ENCODE measurements at regions not wholly inside any gene's neighbourhood (a gene's known extent, or its start where the extent isn't known, plus 50 kb on each side); places are given as distances from the start of the nearest gene placed in this dataset.
"Not testable (repeated sequence)": the region's sequence is repeated elsewhere in the genome, so short reads cannot be mapped to it uniquely, and the experiment has no call there.

GRCh38 chr4:184335520-184335919 lies 117.8 kb upstream of the ENPP6 start:
- Histone ChIP-seq H3K27me3 (replicated peaks in 1 of 2; ENCODE audit: control insufficient read depth in 2 of 2, insufficient read depth in 2 of 2, low read length in 1 of 2) (no peaks in the 10 kb centered on the region), H3K4me1 (ENCODE audit: control insufficient read depth, insufficient read depth, low read length) (peaks cover 8% of the 10 kb centered on the region), H4K20me1 (ENCODE audit: control insufficient read depth, insufficient read depth) (no peaks in the 10 kb centered on the region), H3K27ac (ENCODE audit: control insufficient read depth, insufficient read depth) (no peak overlapping the region), H3K4me2 (ENCODE audit: control insufficient read depth, insufficient read depth) (no peak overlapping the region), H3K9me3 (replicated peaks; ENCODE audit: control insufficient read depth, insufficient read depth, low read length) (peaks cover 5% of the 10 kb centered on the region), H3K36me3 (ENCODE audit: control insufficient read depth in 2 of 2, insufficient read depth in 2 of 2, low read length in 1 of 2) (peaks cover 2 to 8% of the 10 kb centered on the region in 2 experiments; a peak in 3 of 4 replicates), H3K9ac (ENCODE audit: control insufficient read depth, insufficient read depth, low read length) (no peak overlapping the region), H2AFZ (ENCODE audit: control insufficient read depth, low read depth, low read length) (no peak overlapping the region), H3K79me2 (ENCODE audit: control insufficient read depth, insufficient read depth, low read length) (no peaks in the 10 kb centered on the region), H3K4me3 (no peak overlapping the region)
- CTCF ChIA-PET, result interaction anchor here (1.0 to 2.0 kb wide), 2 partner anchors 8 to 71 kb away, joined by 3 to 9 read pairs; no protein-coding TSS in a partner anchor
- ATAC-seq (no peak), DNase-seq (ENCODE audit: low read depth, low spot score) (no peak), FAIRE-seq (no peak)
- intact Hi-C loops (cut with micrococcal nuclease; ENCODE audit: unreplicated experiment), result no loop called here
- BruUV-seq (replicated peaks), result no TSS peak
- no peak for TF ChIP-seq SMAD1 (IDR thresholded peaks at IDR 0.05; ENCODE audit: low read depth, partially characterized antibody)
- TF ChIP-seq YBX1 (IDR thresholded peaks at IDR 0.05), result no peak
- no peak for TF ChIP-seq SMC3 (IDR thresholded peaks at IDR 0.05; ENCODE audit: borderline replicate concordance, low read length)
- TF ChIP-seq SKIL (IDR thresholded peaks at IDR 0.05; ENCODE audit: low read depth, poor library complexity, severe bottlenecking), result no peak
- TF ChIP-seq RCOR1 (conservative IDR thresholded peaks at IDR 0.05; ENCODE audit: low read depth, low read length), result no peak
- SMC1A ChIA-PET (ENCODE audit: uncharacterized antibody, unreplicated experiment), result interaction anchor here (0.6 to 2.6 kb wide), 9 partner anchors 9 to 200 kb away, joined by 3 to 19 read pairs (median 3); no protein-coding TSS in a partner anchor
- in situ Hi-C loops (cut with MboI), result no loop called here
- 27% methylated on average over 1 of the region's 1 CpG for WGBS (ENCODE audit: insufficient coverage, insufficient replicate concordance, low lambda C conversion rate, missing lambda C conversion rate)
- POLR2A ChIA-PET, result interaction anchor here (19.0 kb wide), 1 partner anchor 11 kb away, joined by 445 read pairs; no protein-coding TSS in a partner anchor
- RAD21 ChIA-PET (ENCODE audit: unreplicated experiment), result interaction anchor here (16.2 kb wide), 1 partner anchor 12 kb away, joined by 419 read pairs; no protein-coding TSS in a partner anchor

GRCh38 chr4:184333446-184333845 lies 115.8 kb upstream of the ENPP6 start:
- H4K20me1 ChIP-seq (ENCODE audit: control insufficient read depth, insufficient read depth); ATAC-seq; H3K27ac ChIP-seq (ENCODE audit: control insufficient read depth, insufficient read depth); H3K4me3 ChIP-seq; H3K9me3 ChIP-seq (replicated peaks; ENCODE audit: control insufficient read depth, insufficient read depth, low read length); H3K4me2 ChIP-seq (ENCODE audit: control insufficient read depth, insufficient read depth); BruUV-seq (replicated peaks); H2AFZ ChIP-seq (ENCODE audit: control insufficient read depth, low read depth, low read length); H3K79me2 ChIP-seq (ENCODE audit: control insufficient read depth, insufficient read depth, low read length); FAIRE-seq; H3K36me3 ChIP-seq (ENCODE audit: control insufficient read depth in 2 of 2, insufficient read depth in 2 of 2, low read length in 1 of 2); H3K9ac ChIP-seq (ENCODE audit: control insufficient read depth, insufficient read depth, low read length); H3K27me3 ChIP-seq (replicated peaks in 1 of 2; ENCODE audit: control insufficient read depth in 2 of 2, insufficient read depth in 2 of 2, low read length in 1 of 2); in situ Hi-C loops (cut with MboI); DNase-seq (ENCODE audit: low read depth, low spot score): not testable (repeated sequence)
- SMC1A ChIA-PET (ENCODE audit: uncharacterized antibody, unreplicated experiment), result interaction anchor here (7.8 to 10.7 kb wide), 2 partner anchors 13 to 67 kb away, joined by 159 to 411 read pairs; no protein-coding TSS in a partner anchor
- CTCF ChIA-PET, result interaction anchor here (2.8 to 8.3 kb wide), 3 partner anchors 15 to 68 kb away, joined by 9 to 166 read pairs (median 100); no protein-coding TSS in a partner anchor
- intact Hi-C loops (cut with micrococcal nuclease; ENCODE audit: unreplicated experiment), result loop anchor here (5.0 kb wide), 1 partner anchor 204 kb away; no protein-coding TSS in a partner anchor
- RAD21 ChIA-PET (ENCODE audit: unreplicated experiment), result interaction anchor here (7.6 to 16.2 kb wide), 4 partner anchors 15 to 67 kb away, joined by 119 to 419 read pairs (median 176); no protein-coding TSS in a partner anchor
- 80% methylated on average over 7 of the region's 14 CpGs for WGBS (ENCODE audit: insufficient coverage, insufficient replicate concordance, low lambda C conversion rate, missing lambda C conversion rate)
- POLR2A ChIA-PET, result interaction anchor here (8.6 to 19.0 kb wide), 3 partner anchors 14 to 51 kb away, joined by 93 to 445 read pairs (median 202); no protein-coding TSS in a partner anchor
- H3K4me1 ChIP-seq (ENCODE audit: control insufficient read depth, insufficient read depth, low read length), result peaks cover 29% of the 10 kb centered on the region
